ENCODE measurements at regions not wholly inside any gene's neighbourhood (a gene's known extent, or its start where the extent isn't known, plus 50 kb on each side); places are given as distances from the start of the nearest gene placed in this dataset.

DNA sequence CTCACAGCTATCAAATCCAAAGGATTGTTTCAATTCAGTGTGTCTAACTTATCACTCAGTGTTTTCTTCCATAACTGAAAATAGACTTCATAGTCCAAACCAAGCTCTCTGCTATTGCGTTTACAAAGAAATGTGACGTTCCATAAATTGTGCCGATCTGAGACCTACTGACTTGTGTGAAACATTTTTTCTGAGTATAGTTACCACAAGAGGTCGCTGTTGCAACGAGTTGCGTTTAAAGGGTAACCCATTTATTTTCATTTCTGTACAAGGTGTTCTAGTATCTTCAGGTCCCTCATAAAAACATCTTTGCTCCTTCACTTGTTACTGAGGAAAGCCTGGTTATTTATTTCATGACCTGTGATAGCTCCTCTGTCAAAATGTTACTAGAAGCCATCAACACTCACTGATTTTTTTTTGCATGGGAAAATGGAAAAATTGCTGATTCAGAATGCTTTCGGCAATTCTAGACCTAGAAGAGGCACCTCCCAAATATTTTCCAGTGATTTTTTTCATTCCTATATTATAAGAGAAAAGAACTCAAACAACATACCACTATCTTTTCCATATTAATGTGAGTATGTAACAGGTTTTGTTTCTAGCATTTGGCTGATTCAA is 60.9 kb upstream of the OR4E1 start (continued):
- TF ChIP-seq ZBTB20 (CRISPR knock-in tag; IDR thresholded peaks at IDR 0.05; ENCODE audit: borderline replicate concordance, low read depth): no peak
- TF ChIP-seq MAFF (IDR thresholded peaks at IDR 0.05; ENCODE audit: low read depth, low read length): peak; percentile 67

DNA sequence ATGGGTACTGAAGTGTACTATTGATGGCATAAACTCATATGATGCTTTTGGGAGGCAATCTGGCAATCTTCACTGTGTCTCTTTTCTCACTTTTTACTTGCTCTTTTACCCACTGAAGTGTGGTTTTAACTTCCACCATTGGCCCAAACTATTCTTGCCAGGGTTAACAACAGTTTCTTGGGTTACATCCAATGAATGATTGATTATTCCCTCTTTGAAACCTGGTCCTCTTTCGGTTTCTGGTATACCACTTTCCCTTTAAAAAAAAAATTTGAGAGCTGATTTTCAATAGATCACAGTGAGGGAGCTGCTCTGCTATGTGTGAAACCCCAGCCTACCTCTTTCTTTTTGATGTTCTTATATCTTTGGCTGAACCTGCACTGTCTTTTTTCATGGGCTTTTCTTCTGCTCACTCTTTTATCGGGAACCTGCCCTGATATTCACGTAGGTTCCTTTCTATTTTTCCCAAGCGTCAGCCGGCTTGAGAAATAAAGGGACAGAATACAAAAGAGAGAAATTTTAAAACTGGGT is 56.1 kb upstream of the OR4E1 start:
- no peak for ATAC-seq
- DNase-seq (ENCODE audit: low spot score): no peak
- Histone ChIP-seq H3K79me2 (ENCODE audit: insufficient read depth, low read length) (no peaks in the 10 kb centered on the region), H3K27me3 (ENCODE audit: control insufficient read depth in 1 of 2, insufficient read depth in 2 of 2, low read length in 2 of 2) (no peaks in the 10 kb centered on the region), H3K4me1 (ENCODE audit: insufficient read depth, low read length) (no peaks in the 10 kb centered on the region), H3K36me3 (replicated peaks in 1 of 2; ENCODE audit: control insufficient read depth in 1 of 2, insufficient read depth in 2 of 2, low read length in 2 of 2) (no peaks in the 10 kb centered on the region), H3K27ac (ENCODE audit: extremely low read length, insufficient read depth, low read length) (no peak overlapping the region), H3K4me3 (replicated peaks in 1 of 3; ENCODE audit: insufficient read depth in 1 of 3, low read depth in 2 of 3, low read length in 3 of 3) (no peak overlapping the region), H4K20me1 (ENCODE audit: insufficient read depth, low read length) (no peaks in the 10 kb centered on the region), H3K9ac (ENCODE audit: insufficient read depth, low read depth, low read length) (no peak overlapping the region), H2AFZ (ENCODE audit: low read length) (no peak overlapping the region), H3K4me2 (ENCODE audit: low read depth, low read length) (no peak overlapping the region), H3K9me3 (ENCODE audit: low read length) (no peaks in the 10 kb centered on the region)
- intact Hi-C loops (cut with micrococcal nuclease; ENCODE audit: unreplicated experiment): no loop called here
- in situ Hi-C loops (cut with HindIII; ENCODE audit: extremely low pct_ligation_motif_present, low pct_unique_long_range_greater_than_20kb): no loop called here
- POLR2A ChIA-PET: no interaction called here
- no TSS peak for BruUV-seq (replicated peaks)
- 26% methylated on average over 5 of the region's 5 CpGs for WGBS (ENCODE audit: low lambda C conversion rate)
- TF ChIP-seq ZNF616 (CRISPR knock-in tag; IDR thresholded peaks at IDR 0.05; ENCODE audit: low read depth): no peak
- no peak for TF ChIP-seq NR2F2 (IDR thresholded peaks at IDR 0.05; ENCODE audit: borderline replicate concordance, low read depth)
- TF ChIP-seq SATB2 (CRISPR knock-in tag; IDR thresholded peaks at IDR 0.05): no peak
- TF ChIP-seq MTF2 (CRISPR knock-in tag; IDR thresholded peaks at IDR 0.05; ENCODE audit: borderline replicate concordance): no peak
- TF ChIP-seq JDP2 (CRISPR knock-in tag; IDR thresholded peaks at IDR 0.05; ENCODE audit: borderline replicate concordance): no peak
- TF ChIP-seq, protein P1, sequence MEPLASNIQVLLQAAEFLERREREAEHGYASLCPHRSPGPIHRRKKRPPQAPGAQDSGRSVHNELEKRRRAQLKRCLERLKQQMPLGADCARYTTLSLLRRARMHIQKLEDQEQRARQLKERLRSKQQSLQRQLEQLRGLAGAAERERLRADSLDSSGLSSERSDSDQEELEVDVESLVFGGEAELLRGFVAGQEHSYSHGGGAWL (CRISPR knock-in tag; IDR thresholded peaks at IDR 0.05): no peak
- no peak for TF ChIP-seq ZNF17 (CRISPR knock-in tag; IDR thresholded peaks at IDR 0.05)
- no peak for TF ChIP-seq ZBTB42 (CRISPR knock-in tag; IDR thresholded peaks at IDR 0.05)
- no peak for TF ChIP-seq RFX3 (CRISPR knock-in tag; IDR thresholded peaks at IDR 0.05)
- no peak for TF ChIP-seq SOX13 (IDR thresholded peaks at IDR 0.05)
- no peak for TF ChIP-seq SOX13 (CRISPR knock-in tag; conservative IDR thresholded peaks at IDR 0.05 in 1 of 2, IDR thresholded peaks at IDR 0.05 in 1 of 2)
- TF ChIP-seq SNAPC2 (CRISPR knock-in tag; IDR thresholded peaks at IDR 0.05): no peak
- no peak for TF ChIP-seq ZNF737 (CRISPR knock-in tag; IDR thresholded peaks at IDR 0.05; ENCODE audit: borderline replicate concordance)
- no peak for TF ChIP-seq ZBTB3 (CRISPR knock-in tag; IDR thresholded peaks at IDR 0.05; ENCODE audit: borderline replicate concordance, low read depth)
- no peak for TF ChIP-seq STAT5B (CRISPR knock-in tag; IDR thresholded peaks at IDR 0.05)
- FAIRE-seq: no peak
- CTCF ChIA-PET (ENCODE audit: low intra/inter-chr PET ratio, low total read pairs): no interaction called here

Data from HepG2 (cell line).